ENCODE measurements at regions not wholly inside any gene's neighbourhood (a gene's known extent, or its start where the extent isn't known, plus 50 kb on each side); places are given as distances from the start of the nearest gene placed in this dataset.

DNA sequence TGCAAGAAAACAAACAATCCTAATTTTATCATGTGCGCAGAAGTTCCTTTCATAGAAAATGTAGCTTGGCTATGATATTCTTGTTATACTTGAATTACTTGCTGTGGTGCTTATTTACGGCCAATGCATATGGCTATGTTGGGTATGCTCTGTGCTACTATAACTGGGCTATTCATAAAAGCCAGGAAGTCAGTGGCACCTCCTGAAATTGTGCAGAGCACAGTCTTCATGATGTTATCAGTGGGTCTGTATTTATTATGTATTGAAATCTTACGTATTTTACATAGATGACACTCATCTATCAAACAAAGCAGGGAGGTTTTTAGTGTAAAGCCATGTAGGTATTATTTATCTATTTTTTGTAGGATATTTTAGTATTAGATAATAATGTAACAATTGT, 196.5 kb upstream of the NAALADL2 start:
- dilution Hi-C loops (cut with MboI; ENCODE audit: extremely low pct_ligation_motif_present, low sequenced_read_pairs): no loop called here
- no peak for FAIRE-seq

DNA sequence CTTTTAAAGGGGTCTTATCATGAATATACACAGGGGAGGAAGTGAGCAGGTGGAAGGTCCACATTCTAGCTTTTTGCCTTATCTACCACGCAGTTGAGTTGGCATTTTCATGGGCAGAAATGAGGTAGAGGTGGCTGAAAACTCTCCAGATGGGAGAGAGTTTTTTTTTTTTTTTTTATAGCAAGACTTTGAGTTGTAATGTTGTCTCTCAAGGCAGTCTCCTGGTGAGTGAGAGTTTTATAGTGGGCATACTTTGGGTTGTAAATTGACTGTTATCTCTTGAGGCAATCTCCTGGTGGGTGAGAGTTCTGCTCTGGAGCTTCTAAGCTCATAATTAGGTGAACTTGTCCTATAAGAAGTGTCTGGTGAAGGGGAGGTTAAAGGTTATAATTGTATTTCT, 191.7 kb upstream of the NAALADL2 start:
- Histone ChIP-seq H3K9me3 (ENCODE audit: control insufficient read depth, low read depth, low read length) (no peaks in the 10 kb centered on the region), H3K27ac (ENCODE audit: control insufficient read depth, insufficient read depth, low read length) (no peak overlapping the region), H3K9ac (ENCODE audit: control insufficient read depth, extremely low read depth, insufficient read depth, low read length) (no peak overlapping the region), H4K20me1 (ENCODE audit: control insufficient read depth, extremely low read depth, insufficient read depth, low read length) (no peaks in the 10 kb centered on the region), H2AFZ (ENCODE audit: control insufficient read depth, low read length) (no peak overlapping the region), H3K4me2 (ENCODE audit: control insufficient read depth, extremely low read depth, insufficient read depth, low read depth, low read length) (no peak overlapping the region), H3K4me3 (ENCODE audit: control insufficient read depth in 2 of 3, extremely low read depth in 1 of 3, insufficient read depth in 2 of 3, low read depth in 1 of 3, low read length in 3 of 3) (no peak overlapping the region), H3K79me2 (ENCODE audit: control insufficient read depth, insufficient read depth, low read length) (no peaks in the 10 kb centered on the region), H3K27me3 (ENCODE audit: control insufficient read depth, extremely low read depth, insufficient read depth, low read length) (no peaks in the 10 kb centered on the region), H3K36me3 (ENCODE audit: control insufficient read depth in 2 of 2, extremely low read depth in 1 of 2, insufficient read depth in 2 of 2, low read length in 2 of 2) (no peaks in the 10 kb centered on the region), H3K9me1 (ENCODE audit: control insufficient read depth, extremely low read depth, insufficient read depth, low read length) (no peaks in the 10 kb centered on the region), H3K4me1 (ENCODE audit: control insufficient read depth, extremely low read depth, insufficient read depth, low read length) (no peaks in the 10 kb centered on the region)
- TF ChIP-seq, protein P1, sequence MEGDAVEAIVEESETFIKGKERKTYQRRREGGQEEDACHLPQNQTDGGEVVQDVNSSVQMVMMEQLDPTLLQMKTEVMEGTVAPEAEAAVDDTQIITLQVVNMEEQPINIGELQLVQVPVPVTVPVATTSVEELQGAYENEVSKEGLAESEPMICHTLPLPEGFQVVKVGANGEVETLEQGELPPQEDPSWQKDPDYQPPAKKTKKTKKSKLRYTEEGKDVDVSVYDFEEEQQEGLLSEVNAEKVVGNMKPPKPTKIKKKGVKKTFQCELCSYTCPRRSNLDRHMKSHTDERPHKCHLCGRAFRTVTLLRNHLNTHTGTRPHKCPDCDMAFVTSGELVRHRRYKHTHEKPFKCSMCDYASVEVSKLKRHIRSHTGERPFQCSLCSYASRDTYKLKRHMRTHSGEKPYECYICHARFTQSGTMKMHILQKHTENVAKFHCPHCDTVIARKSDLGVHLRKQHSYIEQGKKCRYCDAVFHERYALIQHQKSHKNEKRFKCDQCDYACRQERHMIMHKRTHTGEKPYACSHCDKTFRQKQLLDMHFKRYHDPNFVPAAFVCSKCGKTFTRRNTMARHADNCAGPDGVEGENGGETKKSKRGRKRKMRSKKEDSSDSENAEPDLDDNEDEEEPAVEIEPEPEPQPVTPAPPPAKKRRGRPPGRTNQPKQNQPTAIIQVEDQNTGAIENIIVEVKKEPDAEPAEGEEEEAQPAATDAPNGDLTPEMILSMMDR (optimal IDR thresholded peaks at IDR 0.05 in 1 of 3, IDR thresholded peaks at IDR 0.05 in 1 of 3, conservative IDR thresholded peaks at IDR 0.05 in 1 of 3; ENCODE audit: extremely low read depth in 1 of 3, insufficient read depth in 2 of 3, low read length in 3 of 3): no peak
- TF ChIP-seq EZH2 (IDR thresholded peaks at IDR 0.05; ENCODE audit: low read length): no peak
- no peak for DNase-seq (ENCODE audit: low read depth, low spot score)
- FAIRE-seq: no peak
- dilution Hi-C loops (cut with MboI; ENCODE audit: extremely low pct_ligation_motif_present, low sequenced_read_pairs): no loop called here

More for the DNA sequence above, 196.5 kb upstream of the NAALADL2 start:
- H3K9me1 ChIP-seq (ENCODE audit: control insufficient read depth, extremely low read depth, insufficient read depth, low read length): no peaks in the 10 kb centered on the region
- no peaks in the 10 kb centered on the region for H3K36me3 ChIP-seq (ENCODE audit: control insufficient read depth in 2 of 2, extremely low read depth in 1 of 2, insufficient read depth in 2 of 2, low read length in 2 of 2)
- no peak overlapping the region for H3K27ac ChIP-seq (ENCODE audit: control insufficient read depth, insufficient read depth, low read length)
- DNase-seq (ENCODE audit: low read depth, low spot score): no peak
- no peak overlapping the region for H2AFZ ChIP-seq (ENCODE audit: control insufficient read depth, low read length)
- H3K4me1 ChIP-seq (ENCODE audit: control insufficient read depth, extremely low read depth, insufficient read depth, low read length): no peaks in the 10 kb centered on the region
- H4K20me1 ChIP-seq (ENCODE audit: control insufficient read depth, extremely low read depth, insufficient read depth, low read length): no peaks in the 10 kb centered on the region
- TF ChIP-seq EZH2 (IDR thresholded peaks at IDR 0.05; ENCODE audit: low read length): no peak
- TF ChIP-seq, protein P1 (optimal IDR thresholded peaks at IDR 0.05 in 1 of 3, IDR thresholded peaks at IDR 0.05 in 1 of 3, conservative IDR thresholded peaks at IDR 0.05 in 1 of 3; ENCODE audit: extremely low read depth in 1 of 3, insufficient read depth in 2 of 3, low read length in 3 of 3): no peak
- no peaks in the 10 kb centered on the region for H3K79me2 ChIP-seq (ENCODE audit: control insufficient read depth, insufficient read depth, low read length)
- H3K4me2 ChIP-seq (ENCODE audit: control insufficient read depth, extremely low read depth, insufficient read depth, low read depth, low read length): no peak overlapping the region
- no peak overlapping the region for H3K9ac ChIP-seq (ENCODE audit: control insufficient read depth, extremely low read depth, insufficient read depth, low read length)
- no peaks in the 10 kb centered on the region for H3K27me3 ChIP-seq (ENCODE audit: control insufficient read depth, extremely low read depth, insufficient read depth, low read length)
- no peak overlapping the region for H3K4me3 ChIP-seq (ENCODE audit: control insufficient read depth in 2 of 3, extremely low read depth in 1 of 3, insufficient read depth in 2 of 3, low read depth in 1 of 3, low read length in 3 of 3)
- H3K9me3 ChIP-seq (ENCODE audit: control insufficient read depth, low read depth, low read length): no peaks in the 10 kb centered on the region

All from keratinocyte (primary cell).